C1 segment of cervical spinal cord (tissue), 14 donors: ENCODE measurements at regions not wholly inside any gene's neighbourhood (a gene's known extent, or its start where the extent isn't known, plus 50 kb on each side); places are given as distances from the start of the nearest gene placed in this dataset.
"Not testable (repeated sequence)": the region's sequence is repeated elsewhere in the genome, so short reads cannot be mapped to it uniquely, and the experiment has no call there.

Source experiments
- DNase-seq, 14 donors: peaks; one replicate each; lab custom pipeline; 2025; lab: John Stamatoyannopoulos, UW

DNA sequence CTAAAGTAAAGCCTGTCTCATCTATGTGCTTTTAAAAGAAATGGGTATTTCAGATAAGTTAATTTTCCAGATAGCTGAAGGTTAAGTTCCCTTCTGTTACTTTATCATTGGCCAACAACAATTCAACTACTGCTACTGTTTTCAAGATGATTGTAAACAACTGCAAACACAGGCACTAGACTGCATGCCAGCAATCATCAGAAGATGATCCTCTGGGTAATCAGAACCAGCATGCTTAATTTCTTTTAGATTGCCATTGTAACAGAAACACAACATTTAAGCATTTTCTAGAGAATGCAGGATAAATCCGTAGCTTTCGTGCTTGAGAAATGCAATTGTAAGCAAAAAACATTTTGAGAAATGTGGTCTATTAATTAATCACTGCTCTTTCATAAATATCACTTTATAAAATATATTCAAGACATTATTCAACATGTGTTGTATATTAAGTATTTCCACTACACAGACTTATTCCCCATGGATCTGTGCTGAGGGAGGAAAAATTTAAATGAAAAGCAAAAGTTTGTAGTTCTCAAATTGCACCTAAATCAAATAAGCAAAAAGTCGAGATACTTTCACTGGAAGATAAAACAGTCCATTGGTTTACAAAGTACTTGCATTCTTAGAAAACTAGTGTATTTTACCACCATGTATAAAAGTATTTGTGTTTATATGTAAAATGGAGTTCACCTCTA lies 133.7 kb downstream of the ATL2 start:
- no peak for DNase-seq

DNA sequence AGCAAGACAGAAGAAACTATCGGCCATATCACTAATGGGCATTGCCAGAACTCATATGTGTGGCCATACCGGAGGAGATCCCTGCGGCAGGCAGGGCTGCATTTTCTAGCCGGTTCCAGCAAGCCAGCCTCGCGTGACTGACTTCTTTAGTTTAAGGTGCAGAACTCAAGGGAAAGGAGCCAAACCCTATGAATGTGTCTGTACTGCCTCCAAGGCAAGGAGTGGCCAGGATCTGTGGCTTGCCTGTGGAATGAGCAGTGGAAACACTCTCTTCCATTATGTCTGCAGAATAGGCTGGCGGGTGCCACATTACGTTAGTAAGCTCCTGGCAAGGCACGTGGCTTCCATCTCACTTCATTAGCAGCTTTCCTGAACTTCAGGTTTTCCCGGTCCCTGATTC lies 137.6 kb downstream of the ATL2 start:
- no peak for DNase-seq

DNA sequence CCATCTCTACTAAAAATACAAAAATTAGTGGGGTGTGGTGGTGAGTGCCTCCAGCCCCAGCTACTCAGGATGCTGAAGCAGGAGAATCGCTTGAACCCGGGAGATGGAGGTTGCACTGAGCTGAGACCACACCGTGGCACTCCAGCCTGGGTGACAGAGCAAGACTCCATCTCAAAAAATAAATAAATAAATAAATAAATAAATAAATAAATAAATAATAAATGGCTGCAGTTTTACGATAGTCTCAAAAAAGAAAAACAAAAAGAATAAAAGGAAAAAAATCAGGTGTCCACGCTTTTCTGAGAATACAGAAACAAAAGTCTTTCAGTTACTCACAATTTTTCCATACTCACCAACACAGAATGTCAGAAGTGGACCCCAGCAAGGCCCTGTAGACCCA lies 138.4 kb downstream of the ATL2 start:
- not testable (repeated sequence) for DNase-seq

GRCh38 chr2:38237311-38237710 lies 139.8 kb downstream of the ATL2 start:
- DNase-seq = no peak

DNA sequence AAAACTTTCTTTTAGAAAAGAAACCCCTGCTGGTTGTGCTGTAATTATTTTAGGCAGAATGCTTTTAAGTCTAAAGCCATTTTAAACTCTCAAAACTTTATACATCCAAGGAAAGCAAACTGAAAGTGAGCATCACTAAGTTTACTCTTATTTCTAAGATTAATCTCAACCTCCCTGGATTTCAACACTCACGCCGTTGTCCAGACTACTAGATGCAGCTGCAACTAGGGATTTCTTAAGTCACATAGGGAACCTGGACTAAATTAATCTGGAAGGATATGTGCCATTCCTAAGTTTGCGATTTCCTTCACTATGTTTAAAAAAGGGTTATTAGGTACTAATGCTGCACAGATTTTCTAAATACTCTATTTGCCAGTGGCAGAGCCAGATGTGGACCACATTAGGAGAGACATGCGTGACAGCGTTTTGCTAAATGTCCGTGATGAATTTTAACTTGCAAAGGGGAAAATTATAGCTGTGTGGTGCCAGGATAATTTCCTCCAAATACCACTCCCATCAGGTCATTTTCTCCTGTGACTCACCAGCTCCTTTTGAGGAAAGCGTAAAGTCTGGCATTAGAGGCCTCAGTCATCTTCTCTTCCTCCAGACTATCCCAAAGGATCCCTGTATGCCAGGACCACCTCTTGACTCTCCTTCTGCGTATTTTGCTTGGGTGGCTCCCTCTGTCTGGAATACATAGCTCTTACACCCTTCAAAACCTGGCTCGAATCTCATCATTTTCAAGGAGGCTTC lies 143.7 kb downstream of the ATL2 start:
- DNase-seq = no peak

GRCh38 chr2:38232454-38232853 lies 144.6 kb downstream of the ATL2 start:
- no peak for DNase-seq

- DNase-seq = no peak
These were observed 146.3 kb downstream of the ATL2 start for GRCh38 chr2:38230756-38231155.

GRCh38 chr2:38228753-38229152 lies 148.3 kb downstream of the ATL2 start:
- DNase-seq = no peak

DNA sequence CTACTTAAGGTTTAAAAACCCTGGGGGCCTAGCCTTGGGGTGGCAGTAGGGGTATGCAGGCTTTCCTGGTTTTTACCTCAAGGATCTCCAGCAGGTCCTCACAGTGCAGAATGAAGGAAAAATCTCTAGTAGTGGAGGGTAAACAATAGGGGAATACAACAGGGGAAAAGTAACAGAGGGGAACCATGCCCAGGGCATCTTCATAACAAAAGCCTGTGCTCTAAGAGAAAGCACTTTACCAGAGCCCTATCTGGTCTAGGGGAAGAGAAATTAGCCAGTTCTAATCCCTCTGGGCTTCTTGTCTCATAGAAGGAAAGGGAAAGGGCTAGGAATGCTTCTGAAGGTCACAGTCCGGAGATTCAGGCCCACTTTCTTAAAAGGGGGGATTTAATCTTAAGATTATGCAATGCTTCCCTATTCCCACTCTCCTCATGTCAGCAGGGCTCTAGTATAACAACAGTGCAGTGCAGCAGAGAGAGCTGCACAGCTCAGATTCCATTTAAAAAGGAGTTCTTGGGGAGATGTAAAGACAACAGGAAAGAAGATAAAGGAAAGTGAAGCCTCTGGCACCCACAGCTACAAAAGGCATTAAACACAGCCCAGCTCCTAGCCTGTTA lies 149.0 kb upstream of the CYP1B1 start:
- DNase-seq = no peak

DNA sequence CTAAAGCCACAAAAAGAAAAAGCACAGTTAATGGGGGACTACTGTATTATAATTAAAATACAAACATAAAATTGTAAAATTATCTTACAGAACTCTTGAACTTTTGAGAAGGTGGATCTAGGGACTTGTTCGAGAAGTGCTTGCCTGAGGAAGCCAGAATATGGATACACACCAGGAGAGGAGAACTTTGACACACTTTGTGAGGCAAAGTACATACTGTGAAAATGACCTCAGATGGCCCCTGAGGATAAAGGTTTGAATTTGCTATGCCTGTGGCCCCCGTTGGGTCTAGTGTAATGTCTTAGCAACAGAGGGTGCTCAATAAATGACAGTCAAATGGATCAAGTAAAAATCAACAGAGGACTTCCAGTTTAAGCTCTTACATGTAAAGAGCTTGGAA lies 148.2 kb upstream of the CYP1B1 start:
- no peak for DNase-seq

DNA sequence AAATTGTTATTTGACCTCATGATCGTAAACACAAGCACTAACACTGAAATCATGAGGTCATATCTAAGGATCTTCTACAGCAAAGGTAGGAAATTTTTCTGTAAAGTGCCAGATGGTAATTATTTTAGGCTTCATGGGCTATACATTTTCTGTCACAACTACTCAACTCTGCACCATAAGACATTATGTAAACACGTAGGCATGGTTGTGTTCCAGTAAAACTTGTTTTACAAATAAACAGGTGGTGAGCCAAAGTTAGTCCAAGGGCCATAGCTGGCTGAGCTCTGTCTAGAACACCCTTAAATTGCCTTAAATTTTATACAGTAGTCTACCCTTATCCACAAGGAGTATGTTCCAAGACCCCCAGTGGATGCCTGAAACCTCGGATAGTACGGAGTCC lies 147.3 kb upstream of the CYP1B1 start:
- no peak for DNase-seq

GRCh38 chr2:38220164-38220563 lies 144.2 kb upstream of the CYP1B1 start:
- DNase-seq = no peak

GRCh38 chr2:38218995-38219394 lies 143.0 kb upstream of the CYP1B1 start:
- no peak for DNase-seq

DNA sequence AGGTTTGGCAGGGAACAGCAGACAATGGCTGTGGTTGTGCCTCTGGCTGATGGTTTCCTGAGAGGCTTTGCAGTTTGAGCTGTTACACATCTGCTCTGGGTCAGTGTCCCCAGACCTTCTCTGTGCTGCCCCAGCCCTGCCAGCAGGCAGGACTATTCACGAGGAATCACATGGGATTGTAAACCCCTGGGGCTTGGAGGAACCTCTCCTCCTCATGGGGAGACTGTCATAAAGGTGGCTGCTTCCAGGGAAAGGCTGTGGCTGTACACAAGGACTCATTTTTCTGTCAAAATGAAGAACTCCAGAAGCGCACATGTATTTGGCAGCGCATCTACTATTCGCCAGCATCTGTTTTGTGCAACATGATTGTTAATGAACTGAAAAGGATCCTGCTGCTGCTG lies 142.6 kb upstream of the CYP1B1 start:
- no peak for DNase-seq

DNA sequence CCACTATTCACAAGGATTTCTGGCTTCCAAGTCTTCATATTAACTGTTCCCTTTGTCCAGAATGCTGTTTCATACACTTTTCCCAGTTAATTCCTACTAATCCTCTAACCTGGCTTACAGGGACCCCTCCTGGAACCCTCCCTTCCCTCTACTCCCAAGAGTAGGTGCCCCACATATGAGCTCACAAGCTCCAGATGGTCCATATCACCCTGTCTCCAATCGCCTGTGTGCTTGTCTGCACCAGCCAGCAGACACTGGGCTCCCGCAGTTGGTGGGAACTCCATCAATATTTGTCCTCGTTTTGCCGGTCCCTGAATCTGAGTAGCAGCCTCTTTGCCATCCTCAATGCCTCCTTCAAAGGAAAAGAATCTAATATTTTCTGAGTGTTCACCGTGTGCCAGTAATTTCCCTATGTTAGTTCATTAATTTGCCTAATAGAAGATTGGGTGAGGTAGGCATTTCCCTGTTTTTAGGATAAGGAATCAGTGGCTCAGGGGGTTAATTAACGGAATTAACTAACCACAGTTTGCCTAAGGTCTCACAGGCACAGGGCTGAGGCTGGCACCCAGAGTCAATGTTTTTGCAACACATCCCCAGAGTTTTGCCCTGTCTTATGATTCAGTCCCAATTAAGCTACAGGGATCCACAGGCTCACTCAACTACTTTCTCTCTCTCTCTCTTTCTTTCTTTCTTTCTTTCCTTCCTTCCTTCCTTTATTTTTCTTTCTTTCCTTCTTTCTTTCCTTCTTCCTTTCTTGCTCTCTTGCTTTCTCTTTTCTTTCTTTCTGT lies 141.6 kb upstream of the CYP1B1 start:
- DNase-seq = no peak

- DNase-seq = no peak
These were observed 140.9 kb upstream of the CYP1B1 start for GRCh38 chr2:38216886-38217285.

GRCh38 chr2:38215993-38216392 lies 140.0 kb upstream of the CYP1B1 start:
- DNase-seq = no peak

DNA sequence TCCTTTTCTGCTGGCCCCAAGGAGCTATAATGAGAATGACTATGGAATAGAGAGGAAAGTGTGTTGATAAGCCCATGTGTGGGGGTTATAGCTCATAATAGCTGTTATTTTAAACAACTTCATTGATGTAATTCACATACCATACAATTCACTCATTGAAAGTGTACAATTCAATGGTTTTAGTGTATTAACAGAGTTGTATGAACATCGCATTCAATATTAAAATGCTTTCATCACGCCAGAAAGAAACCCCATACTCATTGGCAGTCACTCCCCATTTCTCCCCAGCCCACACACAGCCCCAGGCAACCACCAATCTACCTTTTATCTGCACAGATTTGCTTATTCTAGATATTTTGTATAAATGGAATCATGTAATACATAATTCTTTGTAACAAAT lies 139.6 kb upstream of the CYP1B1 start:
- DNase-seq = no peak

- DNase-seq = no peak
These were observed 138.3 kb upstream of the CYP1B1 start for GRCh38 chr2:38214209-38214717.

DNA sequence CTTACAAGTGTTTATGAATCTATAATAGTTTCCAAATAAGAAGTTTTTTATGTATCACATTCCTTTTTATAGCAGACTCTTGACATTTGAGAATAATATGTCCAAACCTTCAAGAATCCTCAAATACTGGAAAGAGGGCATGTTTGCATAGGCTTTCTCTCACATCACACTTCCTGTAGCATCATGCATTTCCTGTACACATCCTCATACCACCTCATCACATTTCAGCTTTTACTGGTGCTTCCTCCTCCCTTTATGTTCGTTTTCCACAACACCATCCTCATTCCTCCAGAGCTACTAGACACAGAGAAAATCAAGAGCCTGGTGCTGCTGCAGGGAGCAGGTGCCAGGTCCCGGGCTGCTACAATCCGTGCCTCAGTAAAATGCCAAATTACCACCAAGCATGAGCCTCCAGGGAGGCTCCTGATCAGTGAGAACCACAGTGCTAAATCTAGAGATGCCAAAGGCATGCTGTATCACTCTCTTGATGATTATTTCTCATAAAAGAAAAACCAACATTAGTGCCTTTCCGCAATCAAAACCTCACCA lies 137.7 kb upstream of the CYP1B1 start:
- no peak for DNase-seq

DNA sequence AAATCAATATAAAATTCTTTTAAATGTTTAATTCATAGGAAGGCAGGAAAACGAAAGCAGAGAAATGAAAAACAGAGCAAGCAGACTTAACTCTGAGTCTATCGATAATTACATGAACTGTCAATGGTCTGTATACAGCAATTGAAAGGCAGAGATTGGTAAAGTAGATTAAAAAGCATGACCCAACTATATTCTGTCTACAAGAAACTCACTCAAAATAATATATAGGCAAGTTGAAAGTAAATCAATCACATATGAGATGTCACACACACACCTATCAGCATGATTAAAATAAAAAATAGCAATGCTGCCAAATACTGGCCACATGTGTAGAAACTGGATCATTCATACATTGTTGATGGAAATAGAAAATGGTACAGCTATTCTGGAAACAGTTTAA lies 136.4 kb upstream of the CYP1B1 start:
- no peak for DNase-seq

GRCh38 chr2:38207168-38207567 lies 131.2 kb upstream of the CYP1B1 start:
- DNase-seq = no peak
